Psoas muscle (tissue), 7 donors: ENCODE measurements at regions not wholly inside any gene's neighbourhood (a gene's known extent, or its start where the extent isn't known, plus 50 kb on each side); places are given as distances from the start of the nearest gene placed in this dataset.

Experiments
- ATAC-seq, 4 donors: fragments of 200-7000 bp; cut with Tn5 transposase; one replicate each; pipeline ENCODE4 v1.9.1; 2020; ENCODE audit warnings: moderate library complexity in 3 of 4, mild to moderate bottlenecking in 2 of 4
- DNase-seq, 2 donors: peaks; one replicate each; pipeline ENCODE4 v3.0.0-alpha.2; 2020
- H3K27ac ChIP-seq: fragments of 200-600 bp; one replicate; pipeline ENCODE4 v1.8.0; 2022
- H3K27me3 ChIP-seq, 3 donors: fragments of 200-600 bp in 1 of 3; one replicate each; pipeline versions ENCODE4 v1.6.1 to v1.8.0; 2013 to 2022; ENCODE audit warnings: low read length in 2 of 3, mild to moderate bottlenecking in 2 of 3, moderate library complexity in 1 of 3; ENCODE audit not compliant: insufficient read depth in 3 of 3
- H3K36me3 ChIP-seq, 2 donors: fragments of 200-600 bp in 1 of 2; one replicate each; pipeline versions ENCODE4 v1.6.1 to v1.8.0; 2013 to 2022; ENCODE audit warnings: low read depth in 1 of 2, mild to moderate bottlenecking in 1 of 2, moderate library complexity in 1 of 2; ENCODE audit not compliant: insufficient read depth in 1 of 2
- H3K4me1 ChIP-seq: fragments of 200-600 bp; one replicate; pipeline ENCODE4 v1.8.0; 2022
- H3K4me3 ChIP-seq: fragments of 200-600 bp; one replicate; pipeline ENCODE4 v1.8.0; 2022; ENCODE audit warnings: mild to moderate bottlenecking
- H3K9me3 ChIP-seq: fragments of 200-600 bp; one replicate; pipeline ENCODE4 v1.8.0; 2022
- WGBS, 3 donors: extraction: QIAGEN DNeasy Blood & Tissue Kit; methylation state at CpG; one replicate each; pipeline versions ENCODE4 v1.1.6 to v1.1.7; 2013; 5-methylcytosine and 5-hydroxymethylcytosine counted together
- intact Hi-C, 2 donors: fragments of 100-400 bp; cut with DNase I; formaldehyde crosslinking; loops; one replicate each; pipeline versions ENCODE4 v1.11.0 to v1.14.2; 2022
- TF ChIP-seq, protein P1 (sequence below): fragments of 200-600 bp; IDR thresholded peaks from one replicate; pipeline ENCODE4 v1.8.0; 2022; ENCODE audit warnings: antibody characterized with exemption
- donor health status: healthy with polysubstance abuse.
- donor health status: DM: no; HTN: no; CAD: no; lungs with moderate emphysema.
- donor health status: Bipolar disorder and iron deficiency.
- donor health status: healthy.
- donor health status: DM: yes; HTN: yes; CAD: no.
- donor health status: DM: no; HTN: no; CAD: no.
- donor health status: DM: yes; HTN: yes; CAD: no.

GRCh38 chr5:58054018-58054417, 405.9 kb downstream of the PLK2 start:
- intact Hi-C loops, result no loop called here
- 97 to 98% (median 98%) methylated on average over 1 of the region's 1 CpG for WGBS, 3 donors

DNA sequence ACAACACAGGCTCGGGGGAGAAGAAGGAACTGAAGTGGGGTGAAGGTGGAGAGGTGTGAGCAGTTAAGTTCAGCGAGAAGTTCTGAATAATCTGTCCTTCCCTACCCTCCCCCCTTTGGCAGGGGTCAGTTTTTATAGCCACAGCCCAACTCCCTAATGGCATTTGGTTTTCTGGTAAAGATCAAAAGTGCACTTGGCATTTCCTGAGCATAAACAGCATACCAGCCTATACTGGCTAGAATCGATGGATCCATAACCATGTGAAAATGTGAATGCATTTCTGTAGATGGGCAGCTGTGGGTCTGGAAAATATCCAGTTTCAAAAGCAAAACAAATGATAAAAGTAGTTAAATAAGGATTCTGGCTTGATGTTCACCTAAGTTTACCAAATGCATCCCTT, 410.9 kb downstream of the PLK2 start:
- TF ChIP-seq, protein P1, sequence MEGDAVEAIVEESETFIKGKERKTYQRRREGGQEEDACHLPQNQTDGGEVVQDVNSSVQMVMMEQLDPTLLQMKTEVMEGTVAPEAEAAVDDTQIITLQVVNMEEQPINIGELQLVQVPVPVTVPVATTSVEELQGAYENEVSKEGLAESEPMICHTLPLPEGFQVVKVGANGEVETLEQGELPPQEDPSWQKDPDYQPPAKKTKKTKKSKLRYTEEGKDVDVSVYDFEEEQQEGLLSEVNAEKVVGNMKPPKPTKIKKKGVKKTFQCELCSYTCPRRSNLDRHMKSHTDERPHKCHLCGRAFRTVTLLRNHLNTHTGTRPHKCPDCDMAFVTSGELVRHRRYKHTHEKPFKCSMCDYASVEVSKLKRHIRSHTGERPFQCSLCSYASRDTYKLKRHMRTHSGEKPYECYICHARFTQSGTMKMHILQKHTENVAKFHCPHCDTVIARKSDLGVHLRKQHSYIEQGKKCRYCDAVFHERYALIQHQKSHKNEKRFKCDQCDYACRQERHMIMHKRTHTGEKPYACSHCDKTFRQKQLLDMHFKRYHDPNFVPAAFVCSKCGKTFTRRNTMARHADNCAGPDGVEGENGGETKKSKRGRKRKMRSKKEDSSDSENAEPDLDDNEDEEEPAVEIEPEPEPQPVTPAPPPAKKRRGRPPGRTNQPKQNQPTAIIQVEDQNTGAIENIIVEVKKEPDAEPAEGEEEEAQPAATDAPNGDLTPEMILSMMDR, result no peak
- intact Hi-C loops, result no loop called here
- Histone ChIP-seq H3K4me3 (no peak overlapping the region), H3K9me3 (no peaks in the 10 kb centered on the region), H3K27ac (no peak overlapping the region), H3K27me3 (no peaks in the 10 kb centered on the region), H3K36me3 (no peaks in the 10 kb centered on the region), H3K4me1 (no peaks in the 10 kb centered on the region)
- no peak for DNase-seq
- 66 to 71% (median 68%) methylated on average over 3 of the region's 3 CpGs for WGBS, 3 donors
- ATAC-seq, result no peak

More at GRCh38 chr5:58054018-58054417, 405.9 kb downstream of the PLK2 start:
- Histone ChIP-seq H3K4me1 (no peaks in the 10 kb centered on the region), H3K27ac (no peak overlapping the region), H3K4me3 (no peak overlapping the region), H3K36me3 (no peaks in the 10 kb centered on the region), H3K9me3 (peaks cover 4% of the 10 kb centered on the region), H3K27me3 (no peaks in the 10 kb centered on the region)
- no peak for ATAC-seq
- no peak for DNase-seq
- TF ChIP-seq, protein P1, result no peak

- ATAC-seq, result no peak
- H3K27me3 ChIP-seq, result no peaks in the 10 kb centered on the region
Observed at GRCh38 chr5:58048185-58048925, 411.5 kb downstream of the PLK2 start.

GRCh38 chr5:58046371-58046770, 413.5 kb downstream of the PLK2 start:
- Histone ChIP-seq H3K9me3 (no peaks in the 10 kb centered on the region), H3K27ac (no peak overlapping the region), H3K4me1 (no peaks in the 10 kb centered on the region), H3K27me3 (no peaks in the 10 kb centered on the region), H3K4me3 (no peak overlapping the region), H3K36me3 (no peaks in the 10 kb centered on the region)
- WGBS, 3 donors, result 69 to 89% (median 69%) methylated on average over 1 of the region's 1 CpG
- TF ChIP-seq, protein P1, result no peak
- ATAC-seq (no peak), DNase-seq (no peak)
- intact Hi-C loops, result no loop called here

More at GRCh38 chr5:58048185-58048925, 411.5 kb downstream of the PLK2 start:
- no peak overlapping the region for H3K27ac ChIP-seq
- WGBS, 3 donors, result 94 to 98% (median 97%) methylated on average over 4 of the region's 4 CpGs
- no peaks in the 10 kb centered on the region for H3K9me3 ChIP-seq
- no peak overlapping the region for H3K4me3 ChIP-seq
- no peak for DNase-seq
- TF ChIP-seq, protein P1, result no peak
- no peaks in the 10 kb centered on the region for H3K4me1 ChIP-seq
- intact Hi-C loops, result no loop called here
- no peaks in the 10 kb centered on the region for H3K36me3 ChIP-seq

- Histone ChIP-seq H3K4me3 (no peak overlapping the region), H3K9me3 (no peaks in the 10 kb centered on the region), H3K27ac (no peak overlapping the region), H3K4me1 (no peaks in the 10 kb centered on the region), H3K27me3 (no peaks in the 10 kb centered on the region), H3K36me3 (no peaks in the 10 kb centered on the region)
- no peak for DNase-seq
- intact Hi-C loops, result no loop called here
- WGBS, 3 donors, result 75 to 97% (median 85%) methylated on average over 6 of the region's 6 CpGs
- no peak for ATAC-seq
- TF ChIP-seq, protein P1, result no peak
Observed at GRCh38 chr5:58044166-58044565, 415.7 kb downstream of the PLK2 start.
